Endothelial cell of umbilical vein (primary cell): ENCODE measurements at regions not wholly inside any gene's neighbourhood (a gene's known extent, or its start where the extent isn't known, plus 50 kb on each side); places are given as distances from the start of the nearest gene placed in this dataset.

ENCODE experiments used
- CTCF ChIP-seq, 2 donors: IDR thresholded peaks; 1 replicate in 1 of 2; 2 replicates in 1 of 2; pipeline ENCODE4 v1.5.1; 2011; ENCODE audit warnings: low read length in 2 of 2, mild to moderate bottlenecking in 2 of 2, moderate library complexity in 2 of 2, control low read depth in 1 of 2, inconsistent platforms in 1 of 2, low read depth in 1 of 2; ENCODE audit not compliant: insufficient read depth in 1 of 2; ENCODE audit errors: extremely low read depth in 1 of 2
- EZH2 ChIP-seq: IDR thresholded peaks from 2 replicates; pipeline ENCODE4 v1.6.1; 2012; ENCODE audit warnings: borderline replicate concordance, low read depth, mild to moderate bottlenecking, moderate library complexity, low read length, inconsistent platforms; ENCODE audit not compliant: severe bottlenecking
- JUN ChIP-seq: IDR thresholded peaks from 2 replicates; pipeline ENCODE4 v1.6.1; 2011; ENCODE audit warnings: borderline replicate concordance, low read depth; ENCODE audit not compliant: insufficient read length, insufficient read depth
- MAX ChIP-seq: IDR thresholded peaks from 2 replicates; pipeline ENCODE4 v1.6.1; 2011; ENCODE audit not compliant: insufficient read depth, insufficient read length

- TF ChIP-seq EZH2 (no peak), CTCF (IDR thresholded peaks at IDR 0.05; ENCODE audit: extremely low read depth in 1 of 2, insufficient read depth in 1 of 2, low read depth in 1 of 2, low read length in 2 of 2) (no peak), MAX (no peak), JUN (no peak)
Observed at GRCh38 chr2:136246086-136246669, 128.2 kb upstream of the CXCR4 start.
